DND-41 (cell line): ENCODE measurements at regions not wholly inside any gene's neighbourhood (a gene's known extent, or its start where the extent isn't known, plus 50 kb on each side); places are given as distances from the start of the nearest gene placed in this dataset.

Experiments
- ATAC-seq: fragments of 200-7000 bp; cut with Tn5 transposase; 3 replicates; pipeline ENCODE4 v1.9.1; 2021; ENCODE audit warnings: low read depth; ENCODE audit not compliant: insufficient read depth
- DNase-seq: peaks from one replicate; pipeline ENCODE4 v3.0.0-alpha.2; 2020
- H2AFZ ChIP-seq: 2 replicates; pipeline ENCODE4 v1.6.0; 2012; ENCODE audit warnings: low read depth, low read length
- H3K27ac ChIP-seq: 2 replicates; pipeline ENCODE4 v1.5.1; 2012; ENCODE audit warnings: low read length, inconsistent platforms
- H3K27me3 ChIP-seq: fragments of 200-600 bp; sonication (generic); 2 replicates; pipeline ENCODE4 v1.6.0; 2012; ENCODE audit warnings: low read length, mild to moderate bottlenecking, inconsistent platforms; ENCODE audit not compliant: insufficient read depth, poor library complexity
- H3K36me3 ChIP-seq: 2 replicates; pipeline ENCODE4 v1.5.1; 2012; ENCODE audit warnings: low read length, inconsistent platforms; ENCODE audit not compliant: insufficient read depth
- H3K4me1 ChIP-seq: 2 replicates; pipeline ENCODE4 v1.5.1; 2012; ENCODE audit warnings: mild to moderate bottlenecking, low read length; ENCODE audit not compliant: insufficient read depth
- H3K4me2 ChIP-seq: 2 replicates; pipeline ENCODE4 v1.6.0; 2012; ENCODE audit warnings: mild to moderate bottlenecking, moderate library complexity, low read length, inconsistent platforms; ENCODE audit not compliant: insufficient read depth
- H3K4me3 ChIP-seq, 2 experiments: fragments of 200-600 bp in 1 of 2; shearing (Covaris generic) in 1 of 2; 2 replicates each; pipeline ENCODE4 v1.5.1; 2012 to 2016; ENCODE audit warnings: inconsistent platforms in 2 of 2, low read length in 2 of 2, mild to moderate bottlenecking in 2 of 2, low read depth in 1 of 2, moderate library complexity in 1 of 2
- H3K79me2 ChIP-seq: 2 replicates; pipeline ENCODE4 v1.6.0; 2012; ENCODE audit warnings: low read length, inconsistent platforms; ENCODE audit not compliant: insufficient read depth
- H3K9ac ChIP-seq: 2 replicates; pipeline ENCODE4 v1.6.0; 2012; ENCODE audit warnings: low read depth, mild to moderate bottlenecking, inconsistent platforms, low read length, moderate library complexity
- H3K9me3 ChIP-seq: 2 replicates; pipeline ENCODE4 v1.5.1; 2012; ENCODE audit warnings: low read length, moderate library complexity, mild to moderate bottlenecking, inconsistent platforms; ENCODE audit not compliant: insufficient read depth, severe bottlenecking
- H4K20me1 ChIP-seq: 2 replicates; pipeline ENCODE4 v1.6.0; 2012; ENCODE audit warnings: low read length; ENCODE audit not compliant: insufficient read depth
- CTCF ChIP-seq: IDR thresholded peaks from 2 replicates; pipeline ENCODE4 v1.5.1; 2012; ENCODE audit warnings: borderline replicate concordance, low read length, moderate library complexity, mild to moderate bottlenecking; ENCODE audit not compliant: poor library complexity, severe bottlenecking; ENCODE audit errors: extremely low read depth
- EZH2 ChIP-seq: IDR thresholded peaks from 3 replicates; pipeline ENCODE4 v1.6.1; 2012; ENCODE audit warnings: borderline replicate concordance, low read depth, mild to moderate bottlenecking, moderate library complexity, low read length, inconsistent platforms; ENCODE audit not compliant: severe bottlenecking

- Histone ChIP-seq H3K4me3 (no peak overlapping the region), H2AFZ (no peak overlapping the region), H3K27ac (no peak overlapping the region), H3K4me2 (no peak overlapping the region), H3K9me3 (no peaks in the 10 kb centered on the region), H3K27me3 (no peaks in the 10 kb centered on the region), H4K20me1 (no peaks in the 10 kb centered on the region), H3K9ac (no peak overlapping the region), H3K36me3 (no peaks in the 10 kb centered on the region), H3K4me1 (no peaks in the 10 kb centered on the region), H3K79me2 (no peaks in the 10 kb centered on the region)
- ATAC-seq (no peak), DNase-seq (no peak)
- TF ChIP-seq CTCF (no peak), EZH2 (no peak)
Observed at GRCh38 chr22:47623763-47624148, 861.3 kb downstream of the TBC1D22A start.

- TF ChIP-seq CTCF, result no peak
- TF ChIP-seq EZH2, result no peak
- H3K36me3 ChIP-seq, result no peaks in the 10 kb centered on the region
- no peaks in the 10 kb centered on the region for H3K9me3 ChIP-seq
- no peaks in the 10 kb centered on the region for H3K4me1 ChIP-seq
- H4K20me1 ChIP-seq, result no peaks in the 10 kb centered on the region
- H3K79me2 ChIP-seq, result no peaks in the 10 kb centered on the region
- H2AFZ ChIP-seq, result no peak overlapping the region
- no peak for DNase-seq
- H3K9ac ChIP-seq, result no peak overlapping the region
- no peak for ATAC-seq
- no peak overlapping the region for H3K4me3 ChIP-seq
- H3K27ac ChIP-seq, result no peak overlapping the region
- H3K4me2 ChIP-seq, result no peak overlapping the region
- H3K27me3 ChIP-seq, result no peaks in the 10 kb centered on the region
Observed at GRCh38 chr22:47623066-47623762, 860.8 kb downstream of the TBC1D22A start.

GRCh38 chr22:47622541-47622940 lies 860.1 kb downstream of the TBC1D22A start:
- DNase-seq, result no peak
- TF ChIP-seq EZH2 (no peak), CTCF (no peak)
- H2AFZ ChIP-seq, result no peak overlapping the region
- H3K4me1 ChIP-seq, result no peaks in the 10 kb centered on the region
- no peak overlapping the region for H3K9ac ChIP-seq
- no peaks in the 10 kb centered on the region for H3K27me3 ChIP-seq
- H4K20me1 ChIP-seq, result no peaks in the 10 kb centered on the region
- no peak overlapping the region for H3K27ac ChIP-seq
- no peak overlapping the region for H3K4me2 ChIP-seq
- no peak overlapping the region for H3K4me3 ChIP-seq
- no peaks in the 10 kb centered on the region for H3K79me2 ChIP-seq
- no peaks in the 10 kb centered on the region for H3K36me3 ChIP-seq
- ATAC-seq, result no peak
- no peaks in the 10 kb centered on the region for H3K9me3 ChIP-seq

- H3K9ac ChIP-seq, result no peak overlapping the region
- TF ChIP-seq CTCF, result no peak
- no peak for TF ChIP-seq EZH2
- no peaks in the 10 kb centered on the region for H3K36me3 ChIP-seq
- ATAC-seq (no peak), DNase-seq (no peak)
- H4K20me1 ChIP-seq, result no peaks in the 10 kb centered on the region
- H3K4me1 ChIP-seq, result no peaks in the 10 kb centered on the region
- H3K79me2 ChIP-seq, result no peaks in the 10 kb centered on the region
- no peaks in the 10 kb centered on the region for H3K27me3 ChIP-seq
- H3K4me2 ChIP-seq, result no peak overlapping the region
- no peaks in the 10 kb centered on the region for H3K9me3 ChIP-seq
- H2AFZ ChIP-seq, result no peak overlapping the region
- no peak overlapping the region for H3K27ac ChIP-seq
- no peak overlapping the region for H3K4me3 ChIP-seq
Observed at GRCh38 chr22:47621253-47621652, 858.8 kb downstream of the TBC1D22A start.
